Mesendoderm (in vitro differentiated cells): ENCODE measurements at regions not wholly inside any gene's neighbourhood (a gene's known extent, or its start where the extent isn't known, plus 50 kb on each side); places are given as distances from the start of the nearest gene placed in this dataset.
A peak's percentile ranks its signal among the peaks of the same experiment; 100 is the strongest.

Source experiments
- DNase-seq: peaks from one replicate; pipeline ENCODE4 v3.0.0; 2013
- H2AK5ac ChIP-seq: 2 replicates; pipeline ENCODE4 v1.6.1; 2013; ENCODE audit warnings: low read length, inconsistent platforms
- H2BK120ac ChIP-seq: 2 replicates; pipeline ENCODE4 v1.6.1; 2013; ENCODE audit warnings: low read depth, mild to moderate bottlenecking, low read length, moderate library complexity, mixed read lengths
- H2BK15ac ChIP-seq: replicated peaks from 2 replicates; pipeline ENCODE4 v1.6.1; 2013; ENCODE audit warnings: low read depth, mild to moderate bottlenecking, moderate library complexity
- H2BK5ac ChIP-seq: 2 replicates; pipeline ENCODE4 v1.6.1; 2013; ENCODE audit warnings: low read length, inconsistent platforms
- H3K18ac ChIP-seq: 2 replicates; pipeline ENCODE4 v1.6.1; 2013; ENCODE audit warnings: mild to moderate bottlenecking, low read length, mixed read lengths
- H3K23ac ChIP-seq: one replicate; pipeline ENCODE4 v1.6.1; 2013; ENCODE audit warnings: low read length
- H3K27ac ChIP-seq: 2 replicates; pipeline ENCODE4 v1.5.1; 2013; ENCODE audit warnings: low read depth, mild to moderate bottlenecking, inconsistent platforms, low read length, moderate library complexity
- H3K27me3 ChIP-seq: 2 replicates; pipeline ENCODE4 v1.6.1; 2013; ENCODE audit warnings: low read length, control low read depth, mild to moderate bottlenecking, inconsistent platforms; ENCODE audit not compliant: insufficient read depth, poor library complexity
- H3K36me3 ChIP-seq: 2 replicates; pipeline ENCODE4 v1.6.1; 2013; ENCODE audit warnings: low read length, inconsistent platforms; ENCODE audit not compliant: control insufficient read depth, insufficient read depth
- H3K4ac ChIP-seq: one replicate; pipeline ENCODE4 v1.6.1; 2013; ENCODE audit warnings: low read depth, mild to moderate bottlenecking, low read length, moderate library complexity
- H3K4me1 ChIP-seq: 2 replicates; pipeline ENCODE4 v1.6.1; 2013; ENCODE audit warnings: low read depth, low read length, inconsistent platforms; ENCODE audit not compliant: control insufficient read depth
- H3K4me2 ChIP-seq: 2 replicates; pipeline ENCODE4 v1.6.1; 2013; ENCODE audit warnings: low read length
- H3K4me3 ChIP-seq: 2 replicates; pipeline ENCODE4 v1.5.1; 2013; ENCODE audit warnings: mild to moderate bottlenecking, low read length
- H3K56ac ChIP-seq: one replicate; pipeline ENCODE4 v1.6.1; 2013; ENCODE audit warnings: low read length
- H3K79me1 ChIP-seq: 2 replicates; pipeline ENCODE4 v1.6.1; 2013; ENCODE audit warnings: low read length, inconsistent platforms
- H3K79me2 ChIP-seq: 2 replicates; pipeline ENCODE4 v1.6.1; 2013; ENCODE audit warnings: mild to moderate bottlenecking, low read length; ENCODE audit not compliant: control insufficient read depth, insufficient read depth
- H3K9ac ChIP-seq: 2 replicates; pipeline ENCODE4 v1.6.1; 2013; ENCODE audit warnings: low read length, inconsistent platforms
- H4K5ac ChIP-seq: one replicate; pipeline ENCODE4 v1.6.1; 2013; ENCODE audit warnings: low read length
- H4K8ac ChIP-seq: one replicate; pipeline ENCODE4 v1.6.1; 2013; ENCODE audit warnings: low read depth, mild to moderate bottlenecking, control low read depth, low read length, moderate library complexity
- WGBS: extraction: QIAGEN DNeasy Blood & Tissue Kit; methylation state at CpG from one replicate; pipeline ENCODE4 v1.1.7; 2013; ENCODE audit warnings: low lambda C conversion rate, missing lambda C conversion rate; ENCODE audit not compliant: insufficient coverage; ENCODE audit errors: extremely low coverage; 5-methylcytosine and 5-hydroxymethylcytosine counted together

DNA sequence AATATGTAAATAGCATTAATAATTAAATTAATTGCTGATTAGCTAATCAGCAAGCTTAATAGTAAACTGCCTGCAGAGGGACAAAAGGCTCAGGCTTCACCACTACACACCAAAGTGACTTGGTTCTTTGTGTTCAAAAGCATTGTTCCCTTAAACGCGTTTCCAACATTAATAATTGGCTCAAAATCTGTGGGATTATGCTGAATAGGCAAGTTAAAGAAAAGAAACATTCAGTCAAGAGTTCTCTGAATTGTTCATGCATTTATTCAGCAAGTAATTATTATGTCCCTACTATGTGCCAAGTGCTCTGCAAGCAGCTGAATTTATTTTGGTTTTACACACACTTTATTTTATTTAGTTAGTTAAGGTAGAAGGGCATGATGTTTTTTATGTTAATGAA lies 558.5 kb upstream of the ARRDC4 start:
- no peak overlapping the region for H3K23ac ChIP-seq
- no peak overlapping the region for H2BK15ac ChIP-seq
- H2BK5ac ChIP-seq: no peak overlapping the region
- no peak overlapping the region for H3K4me3 ChIP-seq
- H3K9ac ChIP-seq: no peak overlapping the region
- H3K4me2 ChIP-seq: no peak overlapping the region
- no peak for DNase-seq
- no peak overlapping the region for H3K56ac ChIP-seq
- H3K36me3 ChIP-seq: no peaks in the 10 kb centered on the region
- H4K5ac ChIP-seq: no peak overlapping the region
- no CpG with 5 or more reads among the region's 2 CpGs for WGBS
- H3K4me1 ChIP-seq: no peaks in the 10 kb centered on the region
- no peak overlapping the region for H2AK5ac ChIP-seq
- no peaks in the 10 kb centered on the region for H3K27me3 ChIP-seq
- H3K18ac ChIP-seq: no peak overlapping the region
- no peak overlapping the region for H3K4ac ChIP-seq
- no peak overlapping the region for H2BK120ac ChIP-seq
- no peak overlapping the region for H4K8ac ChIP-seq
- H3K27ac ChIP-seq: no peak overlapping the region
- no peaks in the 10 kb centered on the region for H3K79me1 ChIP-seq
- no peaks in the 10 kb centered on the region for H3K79me2 ChIP-seq

DNA sequence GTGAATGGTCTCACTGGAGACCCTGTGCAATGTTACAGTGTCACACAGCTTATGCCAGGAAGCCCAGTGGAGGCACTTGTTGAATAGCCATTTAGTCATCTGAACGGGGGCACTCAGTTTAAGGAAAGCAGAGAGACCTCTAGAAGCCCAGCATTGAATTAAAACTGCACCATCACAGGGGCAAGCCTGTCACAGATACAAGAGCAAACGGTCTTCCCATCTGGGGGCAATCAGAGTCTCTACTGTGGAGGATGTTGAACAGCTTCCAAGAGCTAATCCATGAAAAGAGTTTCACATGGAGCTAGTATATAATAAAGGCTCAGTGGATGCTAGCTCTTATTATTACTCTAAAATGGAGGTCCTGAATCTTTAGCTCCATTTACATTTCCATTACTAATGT lies 553.7 kb upstream of the ARRDC4 start:
- Histone ChIP-seq H3K23ac (no peak overlapping the region), H3K4ac (no peak overlapping the region), H3K79me1 (no peaks in the 10 kb centered on the region), H3K56ac (no peak overlapping the region), H2AK5ac (no peak overlapping the region), H2BK15ac (no peak overlapping the region), H3K9ac (no peak overlapping the region), H4K5ac (no peak overlapping the region), H2BK120ac (no peak overlapping the region), H3K18ac (no peak overlapping the region), H4K8ac (no peak overlapping the region), H3K27ac (no peak overlapping the region), H3K4me3 (no peak overlapping the region), H3K4me2 (no peak overlapping the region), H3K36me3 (no peaks in the 10 kb centered on the region), H2BK5ac (no peak overlapping the region), H3K27me3 (no peaks in the 10 kb centered on the region), H3K79me2 (no peaks in the 10 kb centered on the region), H3K4me1 (no peaks in the 10 kb centered on the region)
- no CpG with 5 or more reads among the region's 2 CpGs for WGBS
- no peak for DNase-seq

DNA sequence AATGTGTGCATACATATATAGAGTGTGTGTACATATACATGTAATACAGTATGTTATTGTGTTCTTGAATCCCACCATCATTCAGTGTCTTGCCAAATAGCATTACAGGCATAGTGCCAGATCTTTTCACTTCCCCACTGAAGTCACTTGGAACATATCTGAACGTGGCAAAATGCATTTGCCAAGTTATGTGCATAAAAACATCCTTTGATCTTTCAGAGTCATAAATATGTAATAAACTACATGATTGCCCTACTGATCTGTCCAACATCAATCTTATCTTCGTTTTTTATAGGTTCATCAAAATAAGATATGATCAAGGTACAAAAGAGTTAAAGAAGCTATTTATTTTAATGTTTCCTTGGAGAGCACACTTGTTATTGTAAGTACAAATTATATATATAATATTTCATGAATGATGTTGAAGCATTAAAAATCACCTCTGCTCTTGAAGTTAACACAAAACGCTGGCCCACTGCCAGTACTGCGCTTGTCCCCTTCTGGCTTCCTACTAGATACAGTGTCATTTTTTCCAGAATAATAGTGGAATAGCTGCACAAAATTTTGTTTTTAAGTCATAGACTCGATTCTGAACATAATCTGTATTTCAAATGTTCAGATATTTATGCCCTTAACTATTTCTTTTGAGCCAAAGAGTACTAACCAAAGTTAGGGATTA lies 549.5 kb upstream of the ARRDC4 start:
- Histone ChIP-seq H3K36me3 (no peaks in the 10 kb centered on the region), H2BK5ac (no peak overlapping the region), H3K4me1 (no peaks in the 10 kb centered on the region), H4K8ac (no peak overlapping the region), H3K18ac (no peak overlapping the region), H3K79me2 (no peaks in the 10 kb centered on the region), H3K9ac (no peak overlapping the region), H2AK5ac (no peak overlapping the region), H3K4me2 (no peak overlapping the region), H3K4me3 (no peak overlapping the region), H3K23ac (no peak overlapping the region), H3K4ac (no peak overlapping the region), H3K27ac (no peak overlapping the region), H2BK120ac (no peak overlapping the region), H3K56ac (no peak overlapping the region), H3K27me3 (no peaks in the 10 kb centered on the region), H4K5ac (no peak overlapping the region), H3K79me1 (no peaks in the 10 kb centered on the region), H2BK15ac (no peak overlapping the region)
- no CpG with 5 or more reads among the region's 5 CpGs for WGBS
- no peak for DNase-seq

DNA sequence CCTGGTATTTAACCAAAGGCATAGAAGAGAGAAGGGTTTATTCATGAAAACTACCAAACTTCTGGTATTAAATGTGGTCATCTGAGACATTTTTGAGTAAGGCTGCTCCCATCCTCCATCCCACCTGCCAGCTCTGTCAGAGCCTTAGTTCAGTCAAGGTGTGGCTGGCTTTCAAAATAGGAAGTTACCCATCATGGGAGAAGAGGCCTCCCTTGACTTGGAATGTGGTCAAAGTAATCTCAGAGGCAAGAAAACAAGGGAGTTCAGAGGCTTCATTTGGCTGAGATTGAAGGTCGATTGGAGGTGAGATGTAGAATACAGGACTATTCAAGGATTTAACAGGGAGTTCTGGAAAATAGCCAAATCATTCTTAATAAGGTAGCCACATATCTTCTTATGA lies 540.4 kb upstream of the ARRDC4 start:
- Histone ChIP-seq H2BK120ac (no peak overlapping the region), H3K4ac (no peak overlapping the region), H3K4me2 (no peak overlapping the region), H3K9ac (no peak overlapping the region), H3K79me2 (no peaks in the 10 kb centered on the region), H3K4me1 (no peaks in the 10 kb centered on the region), H3K18ac (no peak overlapping the region), H2BK5ac (no peak overlapping the region), H3K27ac (no peak overlapping the region), H3K36me3 (no peaks in the 10 kb centered on the region), H3K23ac (no peak overlapping the region), H2BK15ac (no peak overlapping the region), H3K27me3 (no peaks in the 10 kb centered on the region), H3K4me3 (no peak overlapping the region), H4K8ac (no peak overlapping the region), H2AK5ac (no peak overlapping the region), H3K79me1 (no peaks in the 10 kb centered on the region), H4K5ac (no peak overlapping the region), H3K56ac (no peak overlapping the region)
- WGBS: no CpG with 5 or more reads among the region's 1 CpG
- DNase-seq: no peak

DNA sequence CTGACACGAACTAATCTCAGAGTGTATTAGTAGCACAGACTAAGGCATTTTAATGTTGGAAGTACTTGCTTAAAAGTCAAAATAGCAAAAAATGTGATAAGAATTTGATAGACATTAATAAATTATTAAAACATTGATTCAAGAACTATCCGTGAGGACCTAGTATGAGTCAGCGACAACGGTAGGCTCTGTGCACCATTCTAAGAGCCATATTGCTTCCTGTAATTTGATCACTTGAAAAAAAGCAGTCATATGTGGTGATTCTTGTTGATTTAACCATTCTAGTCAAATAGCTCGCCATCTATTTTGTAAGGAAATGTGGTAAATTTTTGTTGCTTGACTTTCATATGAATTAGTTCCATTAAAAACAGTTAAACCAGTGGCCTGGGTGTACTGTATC lies 534.9 kb upstream of the ARRDC4 start:
- Histone ChIP-seq H2BK120ac (no peak overlapping the region), H3K4ac (no peak overlapping the region), H3K4me3 (no peak overlapping the region), H3K79me1 (no peaks in the 10 kb centered on the region), H2BK15ac (no peak overlapping the region), H3K79me2 (no peaks in the 10 kb centered on the region), H3K36me3 (no peaks in the 10 kb centered on the region), H2AK5ac (no peak overlapping the region), H3K18ac (no peak overlapping the region), H3K4me2 (no peak overlapping the region), H3K23ac (no peak overlapping the region), H4K5ac (no peak overlapping the region), H3K9ac (no peak overlapping the region), H3K27me3 (no peaks in the 10 kb centered on the region), H3K4me1 (no peaks in the 10 kb centered on the region), H3K56ac (no peak overlapping the region), H3K27ac (no peak overlapping the region), H4K8ac (no peak overlapping the region), H2BK5ac (no peak overlapping the region)
- no peak for DNase-seq
- no CpG with 5 or more reads among the region's 5 CpGs for WGBS

DNA sequence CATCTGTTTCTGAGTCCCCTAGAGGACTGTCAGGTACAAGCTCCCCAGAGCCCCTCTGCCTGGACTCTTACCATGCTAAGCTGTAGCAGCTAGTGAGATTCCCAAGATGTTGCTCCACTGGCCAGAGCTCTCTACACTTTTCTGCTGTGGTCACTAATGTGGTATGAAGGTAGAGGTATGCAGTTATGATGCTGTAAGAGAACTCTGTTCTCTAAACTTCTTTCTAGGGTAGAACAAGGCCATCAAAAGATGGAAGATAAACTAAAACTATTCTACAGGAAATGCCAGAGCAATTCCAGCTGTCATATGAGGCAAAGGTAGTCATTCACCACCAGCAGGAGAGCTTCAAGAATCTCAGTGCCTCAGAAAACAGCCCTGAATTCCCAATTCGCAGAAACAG lies 517.4 kb upstream of the ARRDC4 start:
- no peaks in the 10 kb centered on the region for H3K79me2 ChIP-seq
- no peaks in the 10 kb centered on the region for H3K27me3 ChIP-seq
- H3K4me3 ChIP-seq: no peak overlapping the region
- no peak overlapping the region for H2BK15ac ChIP-seq
- H3K18ac ChIP-seq: no peak overlapping the region
- no peaks in the 10 kb centered on the region for H3K79me1 ChIP-seq
- no peaks in the 10 kb centered on the region for H3K36me3 ChIP-seq
- H2BK5ac ChIP-seq: no peak overlapping the region
- H4K8ac ChIP-seq: no peak overlapping the region
- peak; percentile 4 for DNase-seq
- no peak overlapping the region for H3K4me2 ChIP-seq
- H3K23ac ChIP-seq: no peak overlapping the region
- H3K56ac ChIP-seq: no peak overlapping the region
- no peak overlapping the region for H3K27ac ChIP-seq
- no peak overlapping the region for H3K4ac ChIP-seq
- no peak overlapping the region for H4K5ac ChIP-seq
- H2BK120ac ChIP-seq: no peak overlapping the region
- no peaks in the 10 kb centered on the region for H3K4me1 ChIP-seq
- WGBS: no CpG with 5 or more reads among the region's 1 CpG
- no peak overlapping the region for H2AK5ac ChIP-seq
- no peak overlapping the region for H3K9ac ChIP-seq
